Ishikawa (cell line): ENCODE measurements at regions not wholly inside any gene's neighbourhood (a gene's known extent, or its start where the extent isn't known, plus 50 kb on each side); places are given as distances from the start of the nearest gene placed in this dataset.

Experiments used
- RAD21 ChIP-seq: IDR thresholded peaks from 2 replicates; pipeline ENCODE4 v1.6.1; 2012; ENCODE audit warnings: low read depth
- TAF1 ChIP-seq: IDR thresholded peaks from 2 replicates; pipeline ENCODE4 v1.6.1; 2012; ENCODE audit warnings: low read depth, mild to moderate bottlenecking
- ZBTB7A ChIP-seq: IDR thresholded peaks from 2 replicates; pipeline ENCODE4 v1.6.1; 2012; ENCODE audit warnings: low read depth
- TF ChIP-seq, protein P1 (sequence below): IDR thresholded peaks from 2 replicates; pipeline ENCODE4 v1.6.1; 2012

DNA sequence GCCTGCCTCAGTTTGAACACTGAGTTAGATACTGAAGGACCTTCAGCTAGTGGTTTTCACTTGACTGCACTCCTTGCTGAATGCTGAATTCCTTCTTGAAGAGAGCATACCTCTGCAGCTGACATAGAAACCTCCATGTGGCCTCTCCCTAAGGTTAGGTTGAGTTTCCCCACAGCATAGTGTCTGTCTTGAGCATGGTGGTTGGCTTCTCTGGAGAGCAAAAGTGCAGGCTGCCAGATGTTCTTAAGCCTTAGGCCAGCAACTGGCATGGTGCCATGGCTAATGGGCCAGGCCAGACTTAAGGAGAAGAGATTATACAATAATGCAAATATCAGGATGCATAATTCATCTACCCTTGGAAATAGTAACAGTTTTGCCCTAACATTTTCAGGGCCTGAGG, 545.6 kb upstream of the ZNF385D start:
- TF ChIP-seq, protein P1, sequence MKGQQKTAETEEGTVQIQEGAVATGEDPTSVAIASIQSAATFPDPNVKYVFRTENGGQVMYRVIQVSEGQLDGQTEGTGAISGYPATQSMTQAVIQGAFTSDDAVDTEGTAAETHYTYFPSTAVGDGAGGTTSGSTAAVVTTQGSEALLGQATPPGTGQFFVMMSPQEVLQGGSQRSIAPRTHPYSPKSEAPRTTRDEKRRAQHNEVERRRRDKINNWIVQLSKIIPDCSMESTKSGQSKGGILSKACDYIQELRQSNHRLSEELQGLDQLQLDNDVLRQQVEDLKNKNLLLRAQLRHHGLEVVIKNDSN, result no peak
- no peak for TF ChIP-seq ZBTB7A
- TF ChIP-seq RAD21, result no peak
- TF ChIP-seq TAF1, result no peak
